GM19372 (cell line): ENCODE measurements at regions not wholly inside any gene's neighbourhood (a gene's known extent, or its start where the extent isn't known, plus 50 kb on each side); places are given as distances from the start of the nearest gene placed in this dataset.
"Not testable (repeated sequence)": the region's sequence is repeated elsewhere in the genome, so short reads cannot be mapped to it uniquely, and the experiment has no call there.

Experiments
- ATAC-seq: cut with Tn5 transposase; IDR thresholded peaks from one replicate; pipeline ENCODE4 v1.9.1; 2021; ENCODE audit warnings: mild to moderate bottlenecking, low read depth, moderate library complexity; ENCODE audit not compliant: unreplicated experiment

- ATAC-seq = no peak
Measured at GRCh38 chr14:43765474-43765873, 741.6 kb downstream of the FSCB start.

- no peak for ATAC-seq
Measured at GRCh38 chr14:43764433-43764832, 742.6 kb downstream of the FSCB start.

- ATAC-seq = no peak
Measured at GRCh38 chr14:43755707-43756106, 751.4 kb downstream of the FSCB start.

- ATAC-seq = no peak
Measured at GRCh38 chr14:43754838-43755237, 752.2 kb downstream of the FSCB start.

- no peak for ATAC-seq
Measured at GRCh38 chr14:43745746-43746145, 761.3 kb downstream of the FSCB start.

- ATAC-seq = no peak
Measured at GRCh38 chr14:43735932-43736331, 771.2 kb downstream of the FSCB start.

GRCh38 chr14:43729143-43729542 is 777.9 kb downstream of the FSCB start:
- ATAC-seq = no peak

- ATAC-seq = no peak
Measured at GRCh38 chr14:43706900-43707299, 800.2 kb downstream of the FSCB start.

GRCh38 chr14:43698561-43699284 is 808.4 kb downstream of the FSCB start:
- not testable (repeated sequence) for ATAC-seq

GRCh38 chr14:43697003-43697402 is 810.1 kb downstream of the FSCB start:
- no peak for ATAC-seq

- ATAC-seq = no peak
Measured at GRCh38 chr14:43692706-43693105, 814.4 kb downstream of the FSCB start.

GRCh38 chr14:43687921-43688320 is 819.2 kb downstream of the FSCB start:
- ATAC-seq = no peak

- no peak for ATAC-seq
Measured at GRCh38 chr14:43677581-43677980, 829.5 kb downstream of the FSCB start.

- ATAC-seq = no peak
Measured at GRCh38 chr14:43674273-43674672, 832.8 kb downstream of the FSCB start.

- ATAC-seq = no peak
Measured at GRCh38 chr14:43671716-43672485, 835.2 kb downstream of the FSCB start.

- ATAC-seq = no peak
Measured at GRCh38 chr14:43669355-43669754, 837.7 kb downstream of the FSCB start.

- no peak for ATAC-seq
Measured at GRCh38 chr14:43665570-43666267, 841.4 kb downstream of the FSCB start.

- ATAC-seq = not testable (repeated sequence)
Measured at GRCh38 chr14:43655194-43655593, 851.9 kb downstream of the FSCB start.

GRCh38 chr14:43651896-43652295 is 855.2 kb downstream of the FSCB start:
- ATAC-seq = no peak

- ATAC-seq = no peak
Measured at GRCh38 chr14:43651185-43651787, 855.8 kb downstream of the FSCB start.

GRCh38 chr14:43649508-43649907 is 857.6 kb downstream of the FSCB start:
- ATAC-seq = no peak
